SJSA1 (cell line): ENCODE measurements at regions not wholly inside any gene's neighbourhood (a gene's known extent, or its start where the extent isn't known, plus 50 kb on each side); places are given as distances from the start of the nearest gene placed in this dataset.

Experiments
- DNase-seq, 2 experiments: peaks; one replicate each; pipeline ENCODE4 v3.0.0-alpha.2; 2015 to 2020; ENCODE audit warnings: low spot score in 2 of 2, low read depth in 1 of 2
- H3K27ac ChIP-seq: fragments of 250-450 bp; sonication (Bioruptor Pico); 2 replicates; pipeline ENCODE4 v1.5.1; 2020; ENCODE audit warnings: mild to moderate bottlenecking, moderate library complexity
- H3K27me3 ChIP-seq: fragments of 250-450 bp; sonication (Bioruptor Pico); replicated peaks from 2 replicates; pipeline ENCODE4 v1.5.1; 2020; ENCODE audit warnings: mild to moderate bottlenecking, moderate library complexity
- H3K36me3 ChIP-seq: fragments of 250-450 bp; sonication (Bioruptor Pico); 2 replicates; pipeline ENCODE4 v1.5.1; 2020; ENCODE audit warnings: mild to moderate bottlenecking
- H3K4me1 ChIP-seq: fragments of 250-450 bp; sonication (Bioruptor Pico); replicated peaks from 2 replicates; pipeline ENCODE4 v1.6.1; 2021; ENCODE audit warnings: mild to moderate bottlenecking
- H3K4me3 ChIP-seq: fragments of 250-450 bp; sonication (Bioruptor Pico); 2 replicates; pipeline ENCODE4 v1.5.1; 2020; ENCODE audit warnings: mild to moderate bottlenecking
- H3K9me3 ChIP-seq: fragments of 250-450 bp; sonication (Bioruptor Pico); replicated peaks from 2 replicates; pipeline ENCODE4 v1.5.1; 2020; ENCODE audit warnings: mild to moderate bottlenecking

- DNase-seq, result no peak
- Histone ChIP-seq H3K36me3 (no peaks in the 10 kb centered on the region), H3K4me3 (no peak overlapping the region), H3K27ac (no peak overlapping the region), H3K4me1 (no peaks in the 10 kb centered on the region), H3K9me3 (peaks cover 8% of the 10 kb centered on the region; the same call in 1 of the 2 replicates), H3K27me3 (no peaks in the 10 kb centered on the region)
Measured at GRCh38 chr17:63232565-63233310, 213.4 kb downstream of the CYB561 start.

- H3K4me3 ChIP-seq, result no peak overlapping the region
- no peaks in the 10 kb centered on the region for H3K27me3 ChIP-seq
- no peak for DNase-seq
- no peaks in the 10 kb centered on the region for H3K4me1 ChIP-seq
- H3K9me3 ChIP-seq, result no peaks in the 10 kb centered on the region
- no peaks in the 10 kb centered on the region for H3K36me3 ChIP-seq
- H3K27ac ChIP-seq, result no peak overlapping the region
Measured at GRCh38 chr17:63240106-63240505, 206.0 kb downstream of the CYB561 start.

GRCh38 chr17:63246344-63246743, 199.8 kb downstream of the CYB561 start:
- H3K36me3 ChIP-seq, result no peaks in the 10 kb centered on the region
- no peaks in the 10 kb centered on the region for H3K27me3 ChIP-seq
- no peak overlapping the region for H3K4me3 ChIP-seq
- DNase-seq, result no peak
- H3K9me3 ChIP-seq, result no peaks in the 10 kb centered on the region
- H3K4me1 ChIP-seq, result no peaks in the 10 kb centered on the region
- no peak overlapping the region for H3K27ac ChIP-seq

GRCh38 chr17:63247706-63248105, 198.4 kb downstream of the CYB561 start:
- no peaks in the 10 kb centered on the region for H3K9me3 ChIP-seq
- H3K4me3 ChIP-seq, result no peak overlapping the region
- H3K4me1 ChIP-seq, result no peaks in the 10 kb centered on the region
- no peaks in the 10 kb centered on the region for H3K27me3 ChIP-seq
- no peaks in the 10 kb centered on the region for H3K36me3 ChIP-seq
- no peak for DNase-seq
- H3K27ac ChIP-seq, result no peak overlapping the region

- H3K4me1 ChIP-seq, result no peaks in the 10 kb centered on the region
- H3K36me3 ChIP-seq, result no peaks in the 10 kb centered on the region
- H3K27me3 ChIP-seq, result no peaks in the 10 kb centered on the region
- H3K27ac ChIP-seq, result no peak overlapping the region
- no peaks in the 10 kb centered on the region for H3K9me3 ChIP-seq
- H3K4me3 ChIP-seq, result no peak overlapping the region
- no peak for DNase-seq
Measured at GRCh38 chr17:63249256-63250004, 196.7 kb downstream of the CYB561 start.

- H3K4me3 ChIP-seq, result no peak overlapping the region
- no peaks in the 10 kb centered on the region for H3K36me3 ChIP-seq
- no peak for DNase-seq
- H3K27ac ChIP-seq, result no peak overlapping the region
- no peaks in the 10 kb centered on the region for H3K9me3 ChIP-seq
- no peaks in the 10 kb centered on the region for H3K4me1 ChIP-seq
- no peaks in the 10 kb centered on the region for H3K27me3 ChIP-seq
Measured at GRCh38 chr17:63250830-63251229, 195.3 kb downstream of the CYB561 start.

- no peaks in the 10 kb centered on the region for H3K36me3 ChIP-seq
- H3K4me3 ChIP-seq, result no peak overlapping the region
- no peak for DNase-seq
- H3K27ac ChIP-seq, result no peak overlapping the region
- no peaks in the 10 kb centered on the region for H3K9me3 ChIP-seq
- H3K27me3 ChIP-seq, result no peaks in the 10 kb centered on the region
- no peaks in the 10 kb centered on the region for H3K4me1 ChIP-seq
Measured at GRCh38 chr17:63258785-63259184, 187.3 kb downstream of the CYB561 start.

- Histone ChIP-seq H3K27me3 (no peaks in the 10 kb centered on the region), H3K27ac (no peak overlapping the region), H3K9me3 (no peaks in the 10 kb centered on the region), H3K36me3 (no peaks in the 10 kb centered on the region), H3K4me3 (no peak overlapping the region), H3K4me1 (no peaks in the 10 kb centered on the region)
- no peak for DNase-seq
Measured at GRCh38 chr17:63262751-63263476, 183.2 kb downstream of the CYB561 start.

GRCh38 chr17:63265526-63265925, 180.6 kb downstream of the CYB561 start:
- Histone ChIP-seq H3K4me1 (no peaks in the 10 kb centered on the region), H3K27me3 (no peaks in the 10 kb centered on the region), H3K4me3 (no peak overlapping the region), H3K9me3 (no peaks in the 10 kb centered on the region), H3K27ac (no peak overlapping the region), H3K36me3 (no peaks in the 10 kb centered on the region)
- no peak for DNase-seq

GRCh38 chr17:63267846-63268245, 178.3 kb downstream of the CYB561 start:
- no peak overlapping the region for H3K4me3 ChIP-seq
- no peaks in the 10 kb centered on the region for H3K36me3 ChIP-seq
- H3K27me3 ChIP-seq, result no peaks in the 10 kb centered on the region
- DNase-seq, result no peak
- no peak overlapping the region for H3K27ac ChIP-seq
- H3K9me3 ChIP-seq, result 0 out of 2 replicates have a peak, but pooled peaks cover 2% of the 10 kb centered on the region
- H3K4me1 ChIP-seq, result no peaks in the 10 kb centered on the region

- H3K27ac ChIP-seq, result no peak overlapping the region
- H3K4me1 ChIP-seq, result no peaks in the 10 kb centered on the region
- H3K9me3 ChIP-seq, result 0 out of 2 replicates have a peak, but pooled peaks cover 2% of the 10 kb centered on the region
- no peak for DNase-seq
- no peaks in the 10 kb centered on the region for H3K27me3 ChIP-seq
- no peaks in the 10 kb centered on the region for H3K36me3 ChIP-seq
- no peak overlapping the region for H3K4me3 ChIP-seq
Measured at GRCh38 chr17:63268827-63269226, 177.3 kb downstream of the CYB561 start.

GRCh38 chr17:63270610-63271009, 175.5 kb downstream of the CYB561 start:
- Histone ChIP-seq H3K4me1 (peaks cover 10% of the 10 kb centered on the region), H3K27me3 (no peaks in the 10 kb centered on the region), H3K27ac (no peak overlapping the region), H3K4me3 (no peak overlapping the region), H3K9me3 (0 out of 2 replicates have a peak, but pooled peaks cover 2% of the 10 kb centered on the region), H3K36me3 (no peaks in the 10 kb centered on the region)
- no peak for DNase-seq

- peaks cover 18% of the 10 kb centered on the region for H3K4me1 ChIP-seq
Measured at GRCh38 chr17:63274146-63274545, 172.0 kb downstream of the CYB561 start.

More at GRCh38 chr17:63274146-63274545, 172.0 kb downstream of the CYB561 start:
- Histone ChIP-seq H3K9me3 (0 out of 2 replicates have a peak, but pooled peaks cover 2% of the 10 kb centered on the region), H3K36me3 (no peaks in the 10 kb centered on the region), H3K4me3 (no peak overlapping the region), H3K27me3 (no peaks in the 10 kb centered on the region), H3K27ac (no peak overlapping the region)
- no peak for DNase-seq
